B cell (primary cell): ENCODE measurements at regions not wholly inside any gene's neighbourhood (a gene's known extent, or its start where the extent isn't known, plus 50 kb on each side); places are given as distances from the start of the nearest gene placed in this dataset.

Source experiments
- EZH2 ChIP-seq: IDR thresholded peaks from 2 replicates; pipeline ENCODE4 v1.6.1; 2012; ENCODE audit warnings: borderline replicate concordance, low read depth, mild to moderate bottlenecking, moderate library complexity, low read length; ENCODE audit not compliant: insufficient read depth, poor library complexity, severe bottlenecking
- TF ChIP-seq, protein P1 (sequence below): fragments of 200-600 bp; IDR thresholded peaks from one replicate; pipeline ENCODE4 v1.8.0; 2022; ENCODE audit warnings: antibody characterized with exemption, mild to moderate bottlenecking

DNA sequence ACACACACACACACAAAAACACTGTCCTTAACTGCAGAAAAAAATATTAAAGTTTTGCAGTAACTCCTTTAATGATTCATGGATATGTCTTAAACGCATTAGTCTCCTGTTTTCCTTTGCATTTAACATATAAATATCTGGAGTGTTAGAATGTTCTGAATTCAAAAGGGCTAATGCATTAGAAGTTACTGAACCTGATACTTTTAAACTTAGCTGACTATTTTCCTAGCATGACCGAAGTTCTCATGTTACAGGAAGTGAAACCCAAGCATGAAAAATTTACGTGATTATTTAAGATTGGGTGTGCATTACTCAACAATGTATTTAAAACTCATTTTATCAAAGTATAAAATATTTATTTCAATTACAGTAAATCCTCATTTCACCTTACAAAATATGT, 791.2 kb downstream of the FLRT2 start:
- TF ChIP-seq, protein P1, sequence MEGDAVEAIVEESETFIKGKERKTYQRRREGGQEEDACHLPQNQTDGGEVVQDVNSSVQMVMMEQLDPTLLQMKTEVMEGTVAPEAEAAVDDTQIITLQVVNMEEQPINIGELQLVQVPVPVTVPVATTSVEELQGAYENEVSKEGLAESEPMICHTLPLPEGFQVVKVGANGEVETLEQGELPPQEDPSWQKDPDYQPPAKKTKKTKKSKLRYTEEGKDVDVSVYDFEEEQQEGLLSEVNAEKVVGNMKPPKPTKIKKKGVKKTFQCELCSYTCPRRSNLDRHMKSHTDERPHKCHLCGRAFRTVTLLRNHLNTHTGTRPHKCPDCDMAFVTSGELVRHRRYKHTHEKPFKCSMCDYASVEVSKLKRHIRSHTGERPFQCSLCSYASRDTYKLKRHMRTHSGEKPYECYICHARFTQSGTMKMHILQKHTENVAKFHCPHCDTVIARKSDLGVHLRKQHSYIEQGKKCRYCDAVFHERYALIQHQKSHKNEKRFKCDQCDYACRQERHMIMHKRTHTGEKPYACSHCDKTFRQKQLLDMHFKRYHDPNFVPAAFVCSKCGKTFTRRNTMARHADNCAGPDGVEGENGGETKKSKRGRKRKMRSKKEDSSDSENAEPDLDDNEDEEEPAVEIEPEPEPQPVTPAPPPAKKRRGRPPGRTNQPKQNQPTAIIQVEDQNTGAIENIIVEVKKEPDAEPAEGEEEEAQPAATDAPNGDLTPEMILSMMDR, result no peak
- TF ChIP-seq EZH2, result no peak
